HS-5 (cell line): ENCODE measurements at regions not wholly inside any gene's neighbourhood (a gene's known extent, or its start where the extent isn't known, plus 50 kb on each side); places are given as distances from the start of the nearest gene placed in this dataset.
"Not testable (repeated sequence)": the region's sequence is repeated elsewhere in the genome, so short reads cannot be mapped to it uniquely, and the experiment has no call there.

Source experiments
- DNase-seq: peaks from one replicate; pipeline ENCODE4 v3.0.0-alpha.2; 2012; ENCODE audit warnings: low read depth

DNA sequence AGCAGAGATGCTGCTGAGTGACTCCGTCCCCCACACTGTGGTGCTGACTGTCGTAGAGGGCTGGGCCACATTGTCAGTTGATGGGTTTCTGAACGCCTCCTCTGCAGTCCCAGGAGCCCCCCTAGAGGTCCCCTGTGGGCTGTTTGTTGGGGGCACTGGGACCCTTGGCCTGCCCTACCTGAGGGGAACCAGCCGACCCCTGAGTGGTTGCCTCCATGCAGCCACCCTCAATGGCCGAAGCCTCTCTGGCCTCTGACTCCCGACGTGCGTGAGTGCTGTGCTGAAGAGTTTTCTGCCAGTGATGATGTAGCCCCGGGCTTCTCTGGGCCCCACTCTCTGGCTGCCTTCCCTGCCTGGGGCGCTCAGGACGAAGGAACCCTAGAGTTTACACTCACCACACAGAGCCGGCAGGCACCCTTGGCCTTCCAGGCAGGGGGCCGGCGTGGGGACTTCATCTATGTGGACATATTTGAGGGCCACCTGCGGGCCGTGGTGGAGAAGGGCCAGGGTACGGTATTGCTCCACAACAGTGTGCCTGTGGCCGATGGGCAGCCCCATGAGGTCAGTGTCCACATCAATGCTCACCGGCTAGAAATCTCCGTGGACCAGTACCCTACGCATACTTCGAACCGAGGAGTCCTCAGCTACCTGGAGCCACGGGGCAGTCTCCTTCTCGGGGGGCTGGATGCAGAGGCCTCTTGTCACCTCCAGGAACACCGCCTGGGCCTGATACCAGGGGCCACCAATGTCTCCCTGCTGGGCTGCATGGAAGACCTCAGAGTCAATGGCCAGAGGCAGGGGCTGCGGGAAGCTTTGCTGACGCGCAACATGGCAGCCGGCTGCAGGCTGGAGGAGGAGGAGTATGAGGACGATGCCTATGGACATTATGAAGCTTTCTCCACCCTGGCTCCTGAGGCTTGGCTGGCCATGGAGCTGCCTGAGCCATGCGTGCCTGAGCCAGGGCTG is 181.1 kb downstream of the TBC1D2B start:
- not testable (repeated sequence) for DNase-seq

DNA sequence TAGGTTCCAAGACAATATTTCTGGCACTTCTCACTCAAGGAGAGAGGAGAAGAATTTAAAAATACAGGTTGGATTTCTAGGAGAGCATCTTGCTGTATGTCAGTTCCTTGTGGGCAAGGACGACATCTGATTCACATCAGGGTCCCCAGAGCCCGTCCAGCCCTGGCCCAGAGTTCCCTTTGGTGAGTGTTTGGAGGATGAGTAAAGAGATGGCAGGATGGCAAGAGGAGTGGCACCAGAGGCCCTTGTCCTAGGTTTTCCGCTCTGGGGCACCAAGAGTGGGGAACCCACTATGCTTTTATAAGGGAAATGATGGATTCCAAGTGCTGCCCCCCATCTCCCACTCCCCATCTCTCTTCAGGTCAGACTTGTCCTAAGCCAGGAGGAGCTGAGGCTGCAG is 181.8 kb downstream of the TBC1D2B start:
- DNase-seq, result no peak

DNA sequence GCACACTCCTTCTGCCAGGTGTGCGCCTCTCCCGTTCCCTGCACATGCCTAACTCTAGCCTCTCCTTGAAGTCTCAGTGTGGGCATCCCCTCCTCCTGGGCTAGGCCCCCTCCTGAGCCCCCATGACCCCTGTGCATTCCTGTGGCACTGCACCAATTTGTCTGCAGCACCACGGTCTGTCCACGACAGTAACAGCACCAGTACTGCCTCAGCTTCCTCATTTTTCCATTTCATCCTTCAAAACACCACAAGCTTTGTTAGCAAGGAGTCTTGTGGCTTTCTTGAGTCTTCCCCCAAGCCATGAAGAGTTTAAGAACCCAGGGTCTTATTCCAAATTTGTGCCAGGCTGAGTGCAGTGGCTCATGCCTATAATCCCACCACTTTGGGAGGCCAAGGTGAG is 182.4 kb downstream of the TBC1D2B start:
- DNase-seq, result not testable (repeated sequence)

DNA sequence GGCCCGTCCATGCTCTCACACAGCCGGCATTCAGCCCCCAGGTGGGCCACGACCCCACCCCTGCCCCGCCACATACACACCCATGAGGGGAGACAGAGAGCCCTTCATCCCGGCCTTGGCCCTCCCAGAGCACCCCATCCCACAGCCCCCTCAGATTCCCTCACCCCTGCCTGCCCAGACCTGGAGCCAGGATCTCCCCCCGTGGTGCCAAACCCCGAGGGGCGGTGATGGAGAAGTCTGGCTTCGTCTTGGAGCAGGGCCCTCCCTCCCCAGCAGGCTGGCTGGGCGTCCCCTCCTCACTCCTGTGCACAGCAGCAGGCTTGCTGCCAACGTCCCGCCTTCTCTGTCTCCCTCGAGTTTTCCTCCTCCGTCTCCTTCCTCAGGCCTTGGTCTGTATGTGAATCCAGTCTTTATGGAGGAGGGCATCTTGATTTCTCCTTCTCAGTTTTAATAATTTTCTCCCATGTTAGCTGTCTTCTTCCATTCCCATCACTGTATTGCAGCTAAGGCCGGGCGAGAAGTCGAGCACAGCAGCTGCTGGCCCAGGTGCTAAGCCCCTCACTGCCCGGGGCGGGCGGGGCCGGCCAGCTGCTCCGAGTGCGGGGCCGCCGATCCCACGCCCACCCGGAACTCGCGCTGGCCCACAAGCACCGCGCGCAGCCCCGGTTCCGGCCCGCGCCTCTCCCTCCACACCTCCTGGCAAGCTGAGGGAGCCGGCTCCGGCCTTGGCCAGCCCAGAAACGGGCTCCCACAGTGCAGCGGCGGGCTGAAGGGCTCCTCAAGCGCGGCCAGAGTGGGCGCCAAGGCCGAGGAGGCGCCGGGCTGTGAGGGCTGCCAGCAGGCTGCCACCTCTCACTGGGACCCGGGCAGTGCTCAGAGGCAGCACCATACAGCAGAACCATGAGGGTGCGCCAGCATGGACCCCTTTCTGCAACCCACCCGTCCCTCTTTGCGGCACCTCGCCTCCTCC is 183.6 kb downstream of the TBC1D2B start:
- DNase-seq, result not testable (repeated sequence)

DNA sequence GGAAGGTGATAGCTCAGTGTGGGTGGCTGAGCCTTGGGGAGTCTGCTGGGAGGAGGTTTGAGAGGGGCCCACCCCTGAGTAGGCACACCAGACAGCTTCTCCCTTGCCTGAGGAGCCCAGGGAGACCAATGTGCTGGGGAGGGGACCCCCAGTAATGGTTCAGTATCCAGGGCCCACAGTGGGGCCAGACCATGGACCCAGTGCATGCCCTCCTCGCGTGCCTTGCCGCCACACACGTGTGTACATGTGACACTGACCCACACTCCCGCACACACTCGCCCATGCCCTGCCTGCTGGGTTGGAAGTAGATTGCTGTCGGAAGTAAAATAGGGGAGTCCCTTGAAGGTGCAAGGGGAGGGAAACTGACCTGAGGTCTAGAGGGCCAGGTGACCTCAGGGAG is 184.3 kb downstream of the TBC1D2B start:
- not testable (repeated sequence) for DNase-seq

DNA sequence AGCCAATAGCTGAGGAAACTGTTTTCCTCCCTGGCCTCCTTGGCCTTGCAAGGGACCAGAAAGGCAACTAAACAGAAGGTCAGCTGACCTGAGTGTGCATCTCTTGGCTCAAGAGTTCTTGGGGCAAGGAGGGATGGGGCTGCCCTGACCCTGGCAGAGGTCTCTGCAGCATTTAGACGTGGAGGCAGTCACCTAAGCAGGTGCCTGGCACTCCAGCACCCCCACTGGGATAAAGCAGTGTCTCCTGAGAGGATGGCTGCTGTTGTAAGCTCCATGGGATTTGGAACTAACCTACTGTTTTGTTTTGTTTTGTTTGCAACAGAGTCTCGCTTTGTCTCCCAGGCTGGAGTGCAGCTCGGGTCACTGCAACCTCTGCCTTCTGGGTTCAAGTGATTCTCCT is 185.2 kb downstream of the TBC1D2B start:
- DNase-seq, result no peak

DNA sequence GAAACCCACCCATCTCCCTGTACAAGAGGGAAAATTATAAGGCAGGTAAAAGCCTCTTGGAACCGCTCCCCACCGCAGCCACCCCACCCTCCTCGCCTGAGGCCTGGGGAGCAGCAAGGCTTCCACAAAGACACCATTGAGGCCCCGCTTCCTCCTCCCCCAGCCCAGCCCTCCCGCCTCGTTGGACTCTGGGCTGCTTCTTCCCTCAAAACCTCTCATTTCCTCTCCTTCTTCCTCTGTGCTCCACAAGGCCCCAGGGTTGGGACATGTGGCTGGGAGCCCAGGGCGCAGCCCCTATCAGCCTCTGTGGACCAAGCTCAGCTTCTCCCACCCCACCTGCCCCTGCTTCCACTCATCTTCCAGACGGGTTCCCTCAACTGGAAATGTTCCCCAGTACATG is 185.6 kb downstream of the TBC1D2B start:
- DNase-seq, result not testable (repeated sequence)

DNA sequence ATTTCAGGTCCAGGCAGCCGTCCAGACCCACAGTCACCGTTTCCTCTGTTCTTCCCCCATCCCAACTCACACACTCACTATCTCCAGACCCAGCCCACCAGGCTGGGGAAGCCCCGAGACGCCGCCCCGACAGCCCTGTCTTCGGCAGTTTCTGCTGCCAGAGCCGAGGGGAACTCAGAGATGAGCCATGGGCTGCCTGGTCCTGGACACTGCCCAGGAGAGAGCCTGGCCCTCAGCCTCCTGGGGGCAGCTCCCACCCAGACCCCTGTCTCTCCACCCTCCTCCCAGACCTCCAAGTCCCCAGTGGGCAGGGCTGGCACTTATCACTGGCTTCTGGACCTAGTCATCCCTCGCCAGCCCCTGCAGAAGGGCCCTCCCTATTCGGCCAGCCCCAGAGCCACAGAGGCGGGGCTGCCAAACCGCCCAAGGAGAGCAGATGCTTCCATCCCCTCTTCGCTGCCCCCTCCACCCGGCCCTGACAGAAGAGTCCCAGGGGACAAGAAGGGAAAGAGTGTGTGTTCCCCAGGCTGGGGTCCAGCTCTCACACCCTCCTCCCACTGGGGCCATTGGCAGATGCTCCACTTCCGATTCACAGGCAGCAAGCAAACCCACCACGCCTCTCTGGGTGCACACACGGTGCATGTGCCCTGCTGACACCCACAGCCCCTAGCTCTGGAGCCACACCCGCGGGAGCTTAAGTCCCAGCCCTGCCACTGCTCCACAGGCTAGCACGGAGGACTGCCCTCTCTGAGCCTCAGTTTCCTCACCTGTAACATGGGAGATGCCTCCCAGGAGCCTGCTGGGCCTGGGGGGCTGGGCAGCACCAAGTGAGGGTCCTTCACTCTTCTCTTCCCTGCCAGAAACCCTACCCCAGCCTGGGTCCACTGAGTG is 186.4 kb downstream of the TBC1D2B start:
- not testable (repeated sequence) for DNase-seq

DNA sequence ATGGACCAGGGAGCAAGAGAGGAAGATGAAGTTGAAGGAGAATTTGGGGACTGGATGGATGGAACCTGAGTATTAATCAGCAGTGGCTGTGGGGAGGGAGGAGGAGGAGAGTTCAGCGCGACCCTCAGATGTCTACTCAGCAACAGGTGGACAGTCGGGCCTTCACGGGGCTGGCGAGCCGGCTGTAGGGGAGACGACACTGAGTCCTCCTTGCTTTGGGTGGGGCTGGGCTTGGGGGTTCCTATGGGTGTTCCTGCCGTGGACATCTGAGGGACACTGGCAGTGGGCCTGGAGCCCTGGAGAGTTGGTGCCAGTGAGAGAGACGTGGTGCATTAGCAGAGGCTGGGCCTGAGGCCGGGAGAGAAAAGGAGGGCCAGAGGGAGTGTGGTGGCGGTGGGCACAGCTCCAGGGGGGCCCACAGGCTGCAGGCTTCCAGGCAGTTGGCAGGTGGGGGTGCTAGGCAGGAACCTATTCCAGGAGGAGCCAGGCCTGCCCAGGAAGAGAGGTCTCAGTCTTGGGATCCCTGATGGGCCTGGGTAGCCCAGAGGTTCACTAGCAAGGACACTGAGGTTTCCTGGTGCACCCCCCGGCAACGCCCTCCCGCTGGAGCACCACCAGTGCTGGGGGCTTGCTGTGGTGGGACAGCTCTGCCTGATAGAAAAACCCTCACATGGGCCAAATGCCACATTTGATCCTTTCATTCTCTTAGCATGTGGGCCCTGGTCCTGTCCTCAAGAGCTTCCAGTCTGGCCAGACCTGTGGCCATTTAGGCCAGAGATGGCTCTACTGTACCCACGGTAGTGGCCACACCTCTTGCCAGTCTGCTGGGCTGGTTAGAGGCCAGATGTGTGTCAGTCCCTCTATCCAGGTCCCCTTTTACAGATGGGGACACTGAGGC is 187.4 kb downstream of the TBC1D2B start:
- DNase-seq, result not testable (repeated sequence)

DNA sequence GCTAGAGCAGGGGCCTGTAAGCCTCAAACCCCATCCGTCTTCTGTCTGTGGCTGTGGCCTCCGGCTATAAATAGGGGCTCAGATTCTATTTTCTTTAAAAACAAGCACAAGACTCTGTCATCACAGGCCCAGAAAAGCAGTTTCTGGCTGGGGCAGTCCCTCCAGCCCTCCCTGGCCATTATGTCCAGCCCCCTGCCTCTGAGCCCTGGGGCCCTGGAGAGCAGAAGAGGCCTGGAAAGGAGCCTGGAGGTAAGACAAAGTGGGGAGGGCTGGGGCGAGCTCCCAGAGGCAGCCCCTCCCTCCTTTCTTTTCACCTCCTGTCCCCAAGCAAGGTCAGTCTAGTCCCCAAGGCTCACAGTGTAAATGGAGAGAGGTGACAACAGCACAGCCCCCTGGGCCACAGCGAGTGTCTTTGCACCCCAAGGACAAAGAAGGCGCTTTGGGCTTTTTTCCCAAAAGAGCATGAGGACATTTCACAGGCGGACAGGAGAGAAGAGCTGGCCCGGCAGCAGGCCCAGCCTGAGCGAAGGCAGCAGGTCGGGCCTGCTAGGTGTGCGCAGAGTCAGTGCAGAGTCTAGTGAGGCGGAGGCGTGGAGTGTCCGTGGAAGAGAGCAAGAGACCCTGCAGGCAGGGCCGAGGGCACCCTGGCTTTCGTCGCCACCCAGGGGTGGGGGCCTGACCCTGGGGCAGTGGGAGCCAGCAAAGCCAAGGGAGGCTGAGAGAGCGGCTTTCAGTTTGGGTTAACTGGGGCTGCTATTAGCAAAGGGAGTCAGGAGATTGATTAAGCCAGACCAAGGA is 188.3 kb downstream of the TBC1D2B start:
- no peak for DNase-seq

DNA sequence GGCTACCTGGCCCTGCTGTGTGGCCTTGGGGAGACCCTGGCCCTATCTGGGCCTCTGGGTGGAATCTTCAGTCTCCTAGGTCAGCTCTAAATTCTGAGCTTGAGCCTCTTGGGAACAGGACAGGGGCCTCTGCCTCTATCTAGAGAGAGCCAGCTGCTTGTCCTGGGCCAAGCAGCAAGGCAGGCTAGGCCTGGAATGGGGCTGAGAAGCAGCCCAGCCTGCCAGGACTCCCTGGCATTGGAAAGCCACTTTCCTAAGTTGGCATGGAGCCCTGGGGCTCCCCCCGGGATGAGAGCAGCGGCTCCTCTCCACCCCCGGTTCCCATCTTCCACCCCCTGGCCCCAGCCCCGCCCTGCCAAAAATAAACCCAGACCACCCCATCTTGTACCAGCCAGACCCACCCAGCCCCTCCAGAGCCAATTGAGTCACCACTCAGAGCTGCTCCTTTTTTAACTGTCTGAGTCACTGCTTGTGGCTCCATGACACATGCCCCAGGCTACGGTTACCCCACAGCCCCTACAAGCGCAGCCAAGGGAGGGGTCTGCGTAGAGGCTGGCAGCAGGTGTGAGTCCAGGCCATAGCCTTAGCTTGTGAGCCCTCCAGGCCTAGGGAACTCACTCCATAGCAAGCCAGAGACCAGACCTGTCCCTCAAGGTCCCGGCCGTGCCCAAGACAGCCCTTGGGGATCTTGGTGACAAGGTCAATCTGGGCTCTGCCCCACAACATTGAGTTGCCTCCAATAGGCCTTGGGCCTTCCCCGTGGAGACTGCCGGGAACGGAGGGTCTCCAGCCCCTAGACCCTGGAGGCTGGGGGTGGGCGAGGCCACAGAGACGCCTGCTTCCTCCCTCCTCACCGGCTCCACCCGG is 189.7 kb downstream of the TBC1D2B start:
- not testable (repeated sequence) for DNase-seq

DNA sequence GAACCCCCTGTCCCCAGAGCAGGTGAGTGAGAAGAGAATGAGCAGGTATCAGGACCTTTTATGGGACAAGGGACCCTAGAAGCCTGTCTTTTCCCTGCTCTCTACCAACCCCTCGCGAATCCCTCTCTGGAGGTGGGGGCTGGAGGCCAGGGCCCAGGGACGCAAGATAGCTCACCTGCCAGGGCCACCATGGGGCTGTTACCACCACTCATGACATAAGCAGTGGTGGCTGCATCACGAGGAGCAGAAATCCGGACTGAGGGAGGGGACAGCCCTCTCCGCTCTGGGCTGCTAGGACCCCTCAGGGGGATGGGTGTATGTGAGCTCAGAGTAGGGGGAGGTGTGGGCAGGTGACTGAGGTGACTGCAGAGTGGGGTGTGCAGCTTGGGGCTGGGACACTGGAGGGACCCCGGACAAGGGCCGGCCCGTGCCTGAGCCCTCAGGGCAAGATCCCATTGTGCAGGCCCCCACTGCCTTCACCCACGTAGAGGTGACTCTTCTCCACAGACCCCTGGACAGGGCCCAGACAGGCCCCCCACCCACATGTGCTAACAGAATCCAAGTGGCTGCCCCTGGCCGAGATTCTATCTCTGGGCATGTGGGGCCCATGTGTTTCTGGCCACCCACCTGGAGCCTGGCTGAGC is 190.6 kb downstream of the TBC1D2B start:
- no peak for DNase-seq

DNA sequence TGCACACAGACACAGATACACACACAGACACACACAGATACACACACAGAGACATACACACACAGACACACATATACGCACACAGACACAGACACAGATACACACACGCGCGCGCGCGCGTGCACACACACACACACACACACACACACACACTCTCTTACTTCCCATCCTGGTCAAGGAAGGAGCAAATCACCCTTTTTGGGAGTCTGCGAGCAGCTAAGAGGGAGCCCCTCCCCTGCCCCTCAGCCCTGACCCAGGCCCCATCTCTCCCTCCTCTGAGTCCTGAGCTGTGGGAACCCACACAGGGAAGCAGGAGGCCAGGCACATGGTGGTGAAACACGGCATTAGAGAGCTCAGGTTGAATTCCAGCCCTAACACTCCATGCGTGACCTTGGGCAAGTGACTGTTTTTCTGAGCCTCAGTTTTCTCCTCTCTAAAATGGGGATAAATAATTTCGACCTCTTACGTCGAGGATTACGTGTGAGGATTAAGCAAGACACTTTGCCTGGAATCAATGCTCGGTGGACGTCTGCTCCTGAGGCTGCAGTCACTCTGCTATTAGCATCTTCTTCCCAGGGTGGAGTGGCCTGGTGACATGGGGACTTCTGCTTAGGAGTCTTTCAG is 191.5 kb downstream of the TBC1D2B start:
- DNase-seq, result not testable (repeated sequence)

DNA sequence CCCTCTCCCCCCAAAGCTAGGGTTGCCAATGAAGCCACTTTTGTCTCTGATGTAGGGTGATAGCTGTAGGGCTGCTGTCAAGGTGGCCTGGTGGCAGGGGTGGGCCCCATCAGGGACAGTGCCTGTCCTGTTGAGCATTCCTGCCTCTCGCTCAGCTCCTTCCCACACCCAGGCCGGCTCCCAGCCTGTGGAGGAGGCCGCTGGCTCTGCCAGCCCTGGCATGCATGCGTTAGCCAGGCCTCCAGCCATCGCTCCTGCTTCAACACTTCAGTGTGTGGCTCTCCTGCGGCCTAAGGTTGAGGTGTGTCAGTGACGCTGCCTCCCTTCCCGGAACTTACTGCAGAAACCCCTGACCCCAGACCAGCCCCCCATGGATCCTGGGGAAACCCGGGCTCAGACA is 194.5 kb downstream of the TBC1D2B start:
- not testable (repeated sequence) for DNase-seq

DNA sequence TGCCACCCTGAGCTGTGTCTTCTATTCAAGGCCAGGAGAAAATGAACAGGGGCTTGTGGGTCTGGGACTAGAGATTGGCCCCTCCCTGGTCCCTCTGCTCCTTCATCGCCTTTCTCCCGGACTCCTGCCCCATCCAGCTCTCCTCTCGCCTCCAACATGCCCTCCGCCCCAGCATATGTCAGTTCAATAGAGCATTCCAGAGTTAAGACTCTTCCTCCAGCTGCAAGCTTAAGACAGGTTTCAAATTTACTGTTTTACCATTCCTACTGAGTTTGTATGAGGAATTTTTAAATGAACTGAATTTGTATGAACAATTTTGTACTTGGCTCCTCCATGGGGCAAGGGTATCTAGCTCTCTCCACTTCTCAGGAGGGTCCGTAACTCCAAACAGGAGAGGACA is 195.6 kb downstream of the TBC1D2B start:
- DNase-seq, result no peak

DNA sequence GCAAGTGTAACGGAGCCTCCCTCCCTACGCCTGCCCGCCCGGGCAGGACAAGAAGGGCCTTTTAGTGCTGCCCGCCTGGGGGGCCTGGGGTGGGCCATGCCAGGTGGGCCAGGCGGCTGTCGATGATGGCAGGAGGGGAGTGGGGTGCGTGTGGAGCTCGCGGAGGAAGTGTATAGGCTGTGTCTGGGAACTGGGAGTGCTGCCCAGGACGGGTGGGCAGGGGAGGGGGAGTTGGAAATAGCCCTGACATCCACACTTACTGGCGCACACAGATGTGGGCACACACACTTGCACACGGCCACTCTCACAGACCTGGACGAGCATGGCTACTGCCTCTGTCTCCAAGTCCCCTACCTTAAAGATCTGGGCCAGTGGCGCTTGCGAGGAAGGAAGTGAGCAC is 196.0 kb downstream of the TBC1D2B start:
- DNase-seq, result not testable (repeated sequence)

DNA sequence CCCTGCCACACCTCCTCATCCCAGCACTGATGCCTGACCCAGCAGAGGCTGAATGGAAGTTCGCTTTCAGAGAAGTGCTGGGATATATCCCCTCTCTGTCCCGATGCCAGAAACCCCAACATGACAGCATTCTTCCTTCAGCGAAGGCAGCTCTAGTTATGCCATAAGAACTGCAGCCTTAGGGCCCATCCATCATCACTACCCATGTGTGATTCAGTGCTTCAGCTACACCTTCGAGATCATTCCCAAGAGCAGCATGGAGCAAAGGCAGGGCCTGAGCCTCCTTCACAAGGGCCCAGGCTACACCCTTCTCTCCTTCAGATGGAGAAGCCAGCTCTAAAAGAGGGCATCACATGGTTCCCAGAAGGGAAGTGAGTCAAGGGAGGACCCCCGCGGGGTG is 198.0 kb downstream of the TBC1D2B start:
- DNase-seq, result not testable (repeated sequence)
